K562 (cell line): ENCODE measurements at regions not wholly inside any gene's neighbourhood (a gene's known extent, or its start where the extent isn't known, plus 50 kb on each side); places are given as distances from the start of the nearest gene placed in this dataset.

Source experiments
- ATAC-seq: fragments of 200-7000 bp; cut with Tn5 transposase; 3 replicates; pipeline ENCODE4 v1.9.1; 2020; ENCODE audit warnings: moderate library complexity
- BruUV-seq: library from RNA; stranded (reverse); fragments of 400-500 nt; replicated peaks from 2 replicates; lab custom pipeline; 2021; lab: Mats Ljungman, UMichigan
- CTCF ChIA-PET: fragments of 300-600 bp; formaldehyde crosslinking; extraction: SDS; loops from one replicate; lab custom pipeline; 2021; ENCODE audit warnings: low intra/inter-chr PET ratio; lab: Yijun Ruan, JAX
- POLR2A ChIA-PET: fragments of 300-600, 350-650 bp; sonication (Branson Sonifier 250); formaldehyde crosslinking; extraction: SDS; loops from one replicate; lab custom pipeline; 2021; ENCODE audit warnings: antibody characterized with exemption, inconsistent platforms; lab: Yijun Ruan, JAX
- DNase-seq, 4 experiments: peaks; one replicate each; pipeline versions ENCODE4 v3.0.0 to v3.0.0-alpha.2; 2011 to 2018; ENCODE audit warnings: low spot score in 3 of 4, mixed read lengths in 3 of 4; ENCODE audit errors: extremely low read depth in 1 of 4
- FAIRE-seq: peaks from 2 replicates; lab custom pipeline; 2011; peaks lifted over from hg19 to GRCh38; lab: Jason Lieb, UNC
- H2AFZ ChIP-seq: 2 replicates; pipeline ENCODE4 v1.6.0; 2011; ENCODE audit warnings: low read depth, low read length, control low read depth, inconsistent platforms
- H3K27ac ChIP-seq: fragments of 200-600 bp; 3 replicates; pipeline ENCODE4 v1.8.0; 2011; ENCODE audit warnings: low read depth, mild to moderate bottlenecking, control low read depth, inconsistent platforms, low read length, moderate library complexity, mixed read lengths; ENCODE audit errors: extremely low read depth
- H3K27me3 ChIP-seq, 2 experiments: fragments of 300-600 bp in 1 of 2; 2 replicates in 1 of 2; 3 replicates in 1 of 2; pipeline versions ENCODE4 v1.6.0 to v1.8.0; 2011; ENCODE audit warnings: inconsistent platforms in 2 of 2, low read length in 2 of 2, mild to moderate bottlenecking in 1 of 2, mixed read lengths in 1 of 2, moderate library complexity in 1 of 2; ENCODE audit not compliant: control insufficient read depth in 2 of 2, insufficient read depth in 2 of 2
- H3K36me3 ChIP-seq: fragments of 300-600 bp; 3 replicates; pipeline ENCODE4 v1.8.0; 2011; ENCODE audit warnings: mild to moderate bottlenecking, low read length, inconsistent platforms; ENCODE audit not compliant: control insufficient read depth, insufficient read depth
- H3K4me1 ChIP-seq, 2 experiments: fragments of 200-600 bp in 1 of 2; replicated peaks in 1 of 2; 2 replicates in 1 of 2; 3 replicates in 1 of 2; pipeline versions ENCODE4 v1.5.1 to v1.8.0; 2011; ENCODE audit warnings: inconsistent platforms in 2 of 2, low read length in 2 of 2, mild to moderate bottlenecking in 1 of 2, mixed read lengths in 1 of 2, moderate library complexity in 1 of 2; ENCODE audit not compliant: control insufficient read depth in 2 of 2, insufficient read depth in 2 of 2
- H3K4me2 ChIP-seq: 2 replicates; pipeline ENCODE4 v1.6.1; 2011; ENCODE audit warnings: low read length, control low read depth, inconsistent platforms, mixed read lengths; ENCODE audit not compliant: insufficient read depth
- H3K4me3 ChIP-seq: fragments of 200-600 bp; sonication (generic), shearing (Covaris generic); 2 replicates; pipeline ENCODE4 v1.5.1; 2016; ENCODE audit warnings: control low read depth, inconsistent platforms
- H3K79me2 ChIP-seq: fragments of 200-600 bp; 3 replicates; pipeline ENCODE4 v1.8.0; 2011; ENCODE audit warnings: low read length, inconsistent platforms; ENCODE audit not compliant: control insufficient read depth, insufficient read depth
- H3K9ac ChIP-seq, 2 experiments: 2 replicates each; pipeline versions ENCODE4 v1.6.0 to v1.6.1; 2011; ENCODE audit warnings: low read depth in 2 of 2, low read length in 2 of 2, control low read depth in 1 of 2, inconsistent platforms in 1 of 2, mild to moderate bottlenecking in 1 of 2, mixed read lengths in 1 of 2; ENCODE audit not compliant: insufficient read depth in 1 of 2
- H3K9me1 ChIP-seq: one replicate; pipeline ENCODE4 v1.6.0; 2011; ENCODE audit warnings: inconsistent platforms, mild to moderate bottlenecking, low read length, moderate library complexity; ENCODE audit not compliant: control insufficient read depth, insufficient read depth
- H3K9me3 ChIP-seq: replicated peaks from 2 replicates; pipeline ENCODE4 v1.5.1; 2011; ENCODE audit warnings: low read depth, low read length, inconsistent platforms; ENCODE audit not compliant: control insufficient read depth, insufficient read depth
- H4K20me1 ChIP-seq: replicated peaks from 2 replicates; pipeline ENCODE4 v1.6.1; 2011; ENCODE audit warnings: low read length, inconsistent platforms, mixed read lengths; ENCODE audit not compliant: control insufficient read depth, insufficient read depth
- CAMTA2 ChIP-seq: fragments of 250-450 bp; sonication (Bioruptor Pico); conservative IDR thresholded peaks from 2 replicates; pipeline ENCODE4 v1.5.1; 2022
- CBX5 ChIP-seq: IDR thresholded peaks from 2 replicates; pipeline ENCODE4 v1.6.1; 2014; ENCODE audit warnings: low read depth, borderline replicate concordance
- CREM ChIP-seq: IDR thresholded peaks from 2 replicates; pipeline ENCODE4 v1.6.1; 2014; ENCODE audit warnings: antibody characterized with exemption, low read depth
- GABPB2 ChIP-seq: fragments of 250-450 bp; sonication (Bioruptor Pico); conservative IDR thresholded peaks from 2 replicates; pipeline ENCODE4 v1.5.1; 2021; ENCODE audit warnings: mild to moderate bottlenecking
- GATA2 ChIP-seq: sonication (generic); formaldehyde crosslinking; IDR thresholded peaks from 2 replicates; pipeline ENCODE4 v1.4.0; 2020; ENCODE audit warnings: mild to moderate bottlenecking, missing genetic modification reagents
- HDAC3 ChIP-seq: fragments of 450-650 bp; IDR thresholded peaks from 2 replicates; pipeline ENCODE4 v1.6.1; 2018; ENCODE audit warnings: borderline replicate concordance, mild to moderate bottlenecking, moderate library complexity; ENCODE audit not compliant: partially characterized antibody
- NFIC ChIP-seq: fragments of 450-650 bp; IDR thresholded peaks from 2 replicates; pipeline ENCODE4 v1.6.1; 2017; ENCODE audit warnings: mild to moderate bottlenecking, inconsistent platforms
- NRF1 ChIP-seq, 2 experiments: fragments of 450-650 bp; IDR thresholded peaks in 1 of 2; conservative IDR thresholded peaks in 1 of 2; 2 replicates each; pipeline ENCODE4 v1.6.1; 2014; ENCODE audit warnings: mild to moderate bottlenecking in 2 of 2
- POLR2G ChIP-seq: fragments of 200-400 bp; formaldehyde crosslinking; IDR thresholded peaks from 2 replicates; pipeline ENCODE4 v1.6.1; 2017; ENCODE audit warnings: low read depth, mild to moderate bottlenecking, antibody characterized with exemption, low read length, moderate library complexity
- TAF9B ChIP-seq: fragments of 450-650 bp; IDR thresholded peaks from 2 replicates; pipeline ENCODE4 v1.6.1; 2018; ENCODE audit warnings: mild to moderate bottlenecking; ENCODE audit not compliant: partially characterized antibody
- XRCC4 ChIP-seq: IDR thresholded peaks from one replicate; pipeline ENCODE4 v1.6.1; 2011; ENCODE audit not compliant: insufficient read depth, insufficient read length; ENCODE audit errors: extremely low read depth
- XRCC5 ChIP-seq: fragments of 200-400 bp; formaldehyde crosslinking; IDR thresholded peaks from 2 replicates; pipeline ENCODE4 v1.6.1; 2017; ENCODE audit warnings: low read depth, mild to moderate bottlenecking, low read length
- ZKSCAN8 ChIP-seq: fragments of 200-800 bp; sonication (Bioruptor generic); IDR thresholded peaks from 2 replicates; pipeline ENCODE4 v1.6.1; 2016; ENCODE audit warnings: missing genetic modification characterization, missing compliant biosample characterization
- WGBS: fragments of 100-300 bp; shearing (Covaris generic); methylation state at CpG from one replicate; pipeline ENCODE4 v1.1.6; 2016; ENCODE audit warnings: low coverage, mixed read lengths; ENCODE audit not compliant: insufficient coverage; ENCODE audit errors: missing lambda C conversion rate; 5-methylcytosine and 5-hydroxymethylcytosine counted together
- in situ Hi-C: fragments of 300-500 bp; cut with MboI; formaldehyde crosslinking; loops from 4 replicates; pipeline ENCODE4 v1.15.0; 2018; ENCODE audit warnings: inconsistent platforms, mixed read lengths
- intact Hi-C: fragments of 100-400 bp; cut with micrococcal nuclease; formaldehyde crosslinking; loops from 2 replicates; pipeline ENCODE4 v1.14.2; 2022
- TF ChIP-seq, protein P1 (sequence below): fragments of 250-450 bp; sonication (Bioruptor Pico); IDR thresholded peaks from 2 replicates; pipeline ENCODE4 v1.8.0; 2022; ENCODE audit warnings: moderate library complexity, mild to moderate bottlenecking, inconsistent platforms
- TF ChIP-seq, protein P2 (sequence below): fragments of 450-650 bp; IDR thresholded peaks from 2 replicates; pipeline ENCODE4 v1.6.1; 2017; ENCODE audit warnings: mild to moderate bottlenecking, moderate library complexity

DNA sequence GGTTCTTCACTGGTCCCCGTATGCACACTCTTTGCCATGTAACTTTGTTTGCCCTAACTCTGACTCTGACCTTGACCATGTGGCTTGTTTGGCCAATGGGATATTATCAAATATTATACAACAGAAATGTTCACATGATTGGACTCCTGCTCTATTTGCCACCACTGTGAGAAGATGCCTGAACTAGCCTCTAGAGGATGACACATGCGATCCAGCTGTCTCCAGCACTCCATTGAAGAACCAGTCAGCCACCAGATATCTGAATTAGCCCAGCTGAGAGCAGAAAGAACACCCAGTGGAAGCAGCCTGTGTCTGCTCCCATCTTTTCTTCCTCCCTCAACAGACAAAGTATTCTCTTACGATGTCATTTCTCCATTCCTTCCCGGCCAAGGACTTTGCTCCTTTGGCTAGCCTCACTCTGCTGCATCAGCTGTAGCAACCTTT lies 412.1 kb downstream of the IRS1 start:
- Histone ChIP-seq H3K27ac (no peak overlapping the region), H3K9me3 (no peaks in the 10 kb centered on the region), H4K20me1 (no peaks in the 10 kb centered on the region), H3K9me1 (no peaks in the 10 kb centered on the region), H3K27me3 (no peaks in the 10 kb centered on the region), H2AFZ (no peak overlapping the region), H3K4me2 (no peak overlapping the region), H3K79me2 (no peaks in the 10 kb centered on the region), H3K4me3 (no peak overlapping the region), H3K4me1 (no peaks in the 10 kb centered on the region), H3K9ac (no peak overlapping the region), H3K36me3 (no peaks in the 10 kb centered on the region)
- ChIA-PET CTCF (no interaction called here), POLR2A (no interaction called here)
- ATAC-seq, result no peak
- 6% methylated on average over 4 of the region's 4 CpGs for WGBS
- intact Hi-C loops, result no loop called here
- DNase-seq, result no peak
- in situ Hi-C loops, result no loop called here
- no peak for FAIRE-seq
- BruUV-seq, result no TSS peak
- TF ChIP-seq XRCC5 (no peak), ZKSCAN8 (CRISPR knock-in tag) (no peak), GATA2 (CRISPR knock-in tag) (no peak), CREM (no peak)
- TF ChIP-seq, protein P1, sequence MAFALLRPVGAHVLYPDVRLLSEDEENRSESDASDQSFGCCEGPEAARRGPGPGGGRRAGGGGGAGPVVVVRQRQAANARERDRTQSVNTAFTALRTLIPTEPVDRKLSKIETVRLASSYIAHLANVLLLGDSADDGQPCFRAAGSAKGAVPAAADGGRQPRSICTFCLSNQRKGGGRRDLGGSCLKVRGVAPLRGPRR, result no peak

DNA sequence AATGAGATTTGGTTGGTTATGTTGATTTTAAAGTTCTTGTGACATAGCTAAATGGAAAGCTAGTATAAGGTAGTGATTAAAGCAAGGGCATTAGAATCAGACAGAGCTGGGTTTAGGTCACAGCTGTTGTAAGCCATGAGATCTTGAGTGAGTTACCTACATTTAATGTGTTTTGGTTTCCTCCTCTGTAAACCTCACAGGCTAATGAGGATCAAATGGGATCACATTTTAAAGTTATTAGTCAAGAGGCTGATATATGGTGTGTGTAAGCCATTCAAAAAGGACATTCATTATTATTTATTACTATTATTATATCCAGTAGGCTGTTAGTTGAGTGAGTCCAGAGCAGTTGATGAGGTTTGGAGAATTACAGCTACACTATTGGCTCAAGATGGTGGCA lies 416.2 kb downstream of the IRS1 start:
- POLR2A ChIA-PET, result no interaction called here
- Histone ChIP-seq H2AFZ (no peak overlapping the region), H3K9ac (no peak overlapping the region), H3K36me3 (no peaks in the 10 kb centered on the region), H3K4me1 (no peaks in the 10 kb centered on the region), H3K27ac (no peak overlapping the region), H4K20me1 (no peaks in the 10 kb centered on the region), H3K4me3 (no peak overlapping the region), H3K79me2 (no peaks in the 10 kb centered on the region), H3K9me3 (no peaks in the 10 kb centered on the region), H3K9me1 (no peaks in the 10 kb centered on the region), H3K27me3 (no peaks in the 10 kb centered on the region), H3K4me2 (no peak overlapping the region)
- CTCF ChIA-PET, result no interaction called here
- no TSS peak for BruUV-seq
- in situ Hi-C loops (no loop called here), intact Hi-C loops (no loop called here)
- FAIRE-seq (no peak), DNase-seq (no peak), ATAC-seq (no peak)
- no peak for TF ChIP-seq POLR2G
- TF ChIP-seq NRF1 (conservative IDR thresholded peaks at IDR 0.05 in 1 of 2, IDR thresholded peaks at IDR 0.05 in 1 of 2), result no peak
- TF ChIP-seq, protein P2, sequence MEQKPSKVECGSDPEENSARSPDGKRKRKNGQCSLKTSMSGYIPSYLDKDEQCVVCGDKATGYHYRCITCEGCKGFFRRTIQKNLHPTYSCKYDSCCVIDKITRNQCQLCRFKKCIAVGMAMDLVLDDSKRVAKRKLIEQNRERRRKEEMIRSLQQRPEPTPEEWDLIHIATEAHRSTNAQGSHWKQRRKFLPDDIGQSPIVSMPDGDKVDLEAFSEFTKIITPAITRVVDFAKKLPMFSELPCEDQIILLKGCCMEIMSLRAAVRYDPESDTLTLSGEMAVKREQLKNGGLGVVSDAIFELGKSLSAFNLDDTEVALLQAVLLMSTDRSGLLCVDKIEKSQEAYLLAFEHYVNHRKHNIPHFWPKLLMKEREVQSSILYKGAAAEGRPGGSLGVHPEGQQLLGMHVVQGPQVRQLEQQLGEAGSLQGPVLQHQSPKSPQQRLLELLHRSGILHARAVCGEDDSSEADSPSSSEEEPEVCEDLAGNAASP, result no peak
- TF ChIP-seq NFIC, result no peak
- no peak for TF ChIP-seq CAMTA2 (CRISPR knock-in tag)
- TF ChIP-seq HDAC3, result no peak
- TF ChIP-seq CBX5, result no peak
- no peak for TF ChIP-seq XRCC4
- no peak for TF ChIP-seq TAF9B
- no peak for TF ChIP-seq GABPB2 (CRISPR knock-in tag)
